CD14-positive monocyte (primary cell): ENCODE measurements at regions not wholly inside any gene's neighbourhood (a gene's known extent, or its start where the extent isn't known, plus 50 kb on each side); places are given as distances from the start of the nearest gene placed in this dataset.

Experiments used
- DNase-seq, 3 donors: peaks; one replicate each; pipeline ENCODE4 v3.0.0-alpha.2; 2011 to 2022
- H2AFZ ChIP-seq: 2 replicates; pipeline ENCODE4 v1.6.0; 2012; ENCODE audit warnings: mild to moderate bottlenecking, low read depth, low read length, inconsistent platforms; ENCODE audit not compliant: insufficient read depth, poor library complexity, severe bottlenecking
- H3K27ac ChIP-seq, 2 donors: 1 replicate in 1 of 2; 2 replicates in 1 of 2; pipeline ENCODE4 v1.5.1; 2012 to 2013; ENCODE audit warnings: low read length in 2 of 2, control low read depth in 1 of 2, inconsistent platforms in 1 of 2, low read depth in 1 of 2, mild to moderate bottlenecking in 1 of 2
- H3K27me3 ChIP-seq, 2 donors: one replicate each; pipeline versions ENCODE4 v1.6.0 to v1.6.1; 2011 to 2013; ENCODE audit warnings: low read length in 2 of 2; ENCODE audit not compliant: control insufficient read depth in 2 of 2, insufficient read depth in 2 of 2
- H3K36me3 ChIP-seq, 2 donors: replicated peaks in 1 of 2; 1 replicate in 1 of 2; 2 replicates in 1 of 2; pipeline versions ENCODE4 v1.5.1 to v1.6.1; 2012 to 2013; ENCODE audit warnings: low read length in 2 of 2, control low read depth in 1 of 2, inconsistent platforms in 1 of 2, mild to moderate bottlenecking in 1 of 2; ENCODE audit not compliant: insufficient read depth in 2 of 2, control insufficient read depth in 1 of 2
- H3K4me1 ChIP-seq, 2 donors: 1 replicate in 1 of 2; 2 replicates in 1 of 2; pipeline versions ENCODE4 v1.5.1 to v1.6.1; 2012 to 2013; ENCODE audit warnings: low read length in 2 of 2, control low read depth in 1 of 2, inconsistent platforms in 1 of 2, mild to moderate bottlenecking in 1 of 2, moderate library complexity in 1 of 2; ENCODE audit not compliant: insufficient read depth in 2 of 2, control insufficient read depth in 1 of 2
- H3K4me2 ChIP-seq: replicated peaks from 2 replicates; pipeline ENCODE3; 2012; ENCODE audit warnings: low read length, moderate library complexity, mild to moderate bottlenecking; ENCODE audit not compliant: poor library complexity, severe bottlenecking; ENCODE audit errors: extremely low read depth
- H3K4me3 ChIP-seq, 3 experiments: fragments of 200-600 bp in 1 of 3; sonication (generic) in 1 of 3; replicated peaks in 1 of 3; 1 replicate in 2 of 3; 2 replicates in 1 of 3; pipeline ENCODE4 v1.5.1; 2011 to 2013; ENCODE audit warnings: low read length in 3 of 3, mild to moderate bottlenecking in 3 of 3, control low read depth in 2 of 3, low read depth in 2 of 3, inconsistent platforms in 1 of 3, moderate library complexity in 1 of 3
- H3K79me2 ChIP-seq: 2 replicates; pipeline ENCODE4 v1.6.0; 2012; ENCODE audit warnings: mild to moderate bottlenecking, control low read depth, inconsistent platforms, low read length, moderate library complexity; ENCODE audit not compliant: insufficient read depth
- H3K9ac ChIP-seq: 2 replicates; pipeline ENCODE4 v1.6.0; 2017; ENCODE audit warnings: low read length, mild to moderate bottlenecking; ENCODE audit not compliant: insufficient read depth, poor library complexity, severe bottlenecking
- H3K9me3 ChIP-seq, 2 donors: replicated peaks in 1 of 2; 1 replicate in 1 of 2; 2 replicates in 1 of 2; pipeline versions ENCODE4 v1.5.1 to v1.6.1; 2012 to 2013; ENCODE audit warnings: low read length in 2 of 2, control low read depth in 1 of 2; ENCODE audit not compliant: control insufficient read depth in 1 of 2, insufficient read depth in 1 of 2
- H4K20me1 ChIP-seq: 2 replicates; pipeline ENCODE4 v1.6.0; 2012; ENCODE audit warnings: mild to moderate bottlenecking, low read length, control low read depth, moderate library complexity; ENCODE audit not compliant: insufficient read depth
- H3K27ac Mint-ChIP-seq, 7 donors: one replicate each; pipeline ENCODE4 v1.8.0; 2020; ENCODE audit warnings: mild to moderate bottlenecking in 7 of 7, mixed read lengths in 7 of 7, moderate library complexity in 6 of 7, inconsistent platforms in 2 of 7
- H3K27me3 Mint-ChIP-seq, 3 donors: one replicate each; pipeline ENCODE4 v1.8.0; 2021 to 2022; ENCODE audit warnings: low read depth in 3 of 3, mild to moderate bottlenecking in 3 of 3, mixed read lengths in 3 of 3, moderate library complexity in 3 of 3, inconsistent platforms in 1 of 3
- H3K36me3 Mint-ChIP-seq, 2 donors: one replicate each; pipeline ENCODE4 v1.8.0; 2020; ENCODE audit warnings: mixed read lengths in 2 of 2, inconsistent platforms in 1 of 2, mild to moderate bottlenecking in 1 of 2
- H3K4me1 Mint-ChIP-seq: one replicate; pipeline ENCODE4 v1.8.0; 2020; ENCODE audit warnings: mild to moderate bottlenecking, mixed read lengths
- H3K4me3 Mint-ChIP-seq, 2 donors: one replicate each; pipeline ENCODE4 v1.8.0; 2020; ENCODE audit warnings: mild to moderate bottlenecking in 2 of 2, mixed read lengths in 2 of 2, moderate library complexity in 1 of 2
- H3K9me3 Mint-ChIP-seq, 7 donors: one replicate each; pipeline ENCODE4 v1.8.0; 2020 to 2022; ENCODE audit warnings: mixed read lengths in 7 of 7, mild to moderate bottlenecking in 6 of 7, moderate library complexity in 6 of 7, inconsistent platforms in 2 of 7
- CTCF ChIP-seq: fragments of 200-600 bp; IDR thresholded peaks from one replicate; pipeline ENCODE4 v1.8.0; 2022; ENCODE audit warnings: antibody characterized with exemption, mild to moderate bottlenecking
- WGBS: methylation state at CpG from one replicate; pipeline ENCODE4 v1.1.5; 2013; ENCODE audit warnings: missing lambda C conversion rate; ENCODE audit not compliant: insufficient coverage; 5-methylcytosine and 5-hydroxymethylcytosine counted together
- intact Hi-C, 2 donors: fragments of 100-400 bp; cut with micrococcal nuclease; formaldehyde crosslinking; loops; one replicate each; pipeline versions ENCODE4 v1.15.0 to v1.15.1; 2023

GRCh38 chr13:84812078-84812477, 929.8 kb upstream of the SLITRK1 start:
- no peaks in the 10 kb centered on the region for H3K4me1 ChIP-seq

GRCh38 chr13:84810781-84811180, 928.5 kb upstream of the SLITRK1 start:
- Histone ChIP-seq H3K4me3 (no peak overlapping the region), H3K9me3 (no peaks in the 10 kb centered on the region), H3K36me3 (no peaks in the 10 kb centered on the region), H4K20me1 (no peaks in the 10 kb centered on the region), H3K27me3 (no peaks in the 10 kb centered on the region), H3K4me2 (no peak overlapping the region), H3K27ac (no peak overlapping the region), H3K79me2 (no peaks in the 10 kb centered on the region), H3K4me1 (no peaks in the 10 kb centered on the region), H3K9ac (no peak overlapping the region), H2AFZ (no peak overlapping the region)
- H3K27me3 Mint-ChIP-seq: peaks cover 0 to 2% (median 0%) of the 10 kb centered on the region in 3 donors
- no peak overlapping the region for H3K27ac Mint-ChIP-seq
- no peaks in the 10 kb centered on the region for H3K36me3 Mint-ChIP-seq
- no peak for TF ChIP-seq CTCF
- intact Hi-C loops: no loop called here
- no peak for DNase-seq
- 67% methylated on average over 1 of the region's 4 CpGs for WGBS
- H3K4me1 Mint-ChIP-seq: no peaks in the 10 kb centered on the region
- H3K9me3 Mint-ChIP-seq: peaks cover 0 to 2% (median 0%) of the 10 kb centered on the region in 7 donors
- no peak overlapping the region for H3K4me3 Mint-ChIP-seq

More at GRCh38 chr13:84812078-84812477, 929.8 kb upstream of the SLITRK1 start:
- Histone ChIP-seq H2AFZ (no peak overlapping the region), H3K4me2 (no peak overlapping the region), H3K79me2 (no peaks in the 10 kb centered on the region), H4K20me1 (no peaks in the 10 kb centered on the region), H3K27ac (no peak overlapping the region), H3K27me3 (no peaks in the 10 kb centered on the region), H3K9ac (no peak overlapping the region), H3K36me3 (no peaks in the 10 kb centered on the region), H3K4me3 (no peak overlapping the region), H3K9me3 (no peaks in the 10 kb centered on the region)
- Mint-ChIP-seq H3K4me1 (no peaks in the 10 kb centered on the region), H3K9me3 (peaks cover 0 to 2% (median 0%) of the 10 kb centered on the region in 7 donors), H3K27me3 (peaks cover 0 to 2% (median 0%) of the 10 kb centered on the region in 3 donors), H3K36me3 (no peaks in the 10 kb centered on the region), H3K27ac (no peak overlapping the region), H3K4me3 (no peak overlapping the region)
- no peak for TF ChIP-seq CTCF
- WGBS: 86% methylated on average over 1 of the region's 2 CpGs
- no peak for DNase-seq
- intact Hi-C loops: no loop called here
